ENCODE measurements at regions not wholly inside any gene's neighbourhood (a gene's known extent, or its start where the extent isn't known, plus 50 kb on each side); places are given as distances from the start of the nearest gene placed in this dataset.

- DNase-seq: no peak
Measured at GRCh38 chr10:8726779-8727084, 672.2 kb downstream of the GATA3 start.

GRCh38 chr10:8731121-8732095, 676.9 kb downstream of the GATA3 start:
- DNase-seq: no peak

GRCh38 chr10:8738987-8739386, 684.5 kb downstream of the GATA3 start:
- DNase-seq: no peak

DNA sequence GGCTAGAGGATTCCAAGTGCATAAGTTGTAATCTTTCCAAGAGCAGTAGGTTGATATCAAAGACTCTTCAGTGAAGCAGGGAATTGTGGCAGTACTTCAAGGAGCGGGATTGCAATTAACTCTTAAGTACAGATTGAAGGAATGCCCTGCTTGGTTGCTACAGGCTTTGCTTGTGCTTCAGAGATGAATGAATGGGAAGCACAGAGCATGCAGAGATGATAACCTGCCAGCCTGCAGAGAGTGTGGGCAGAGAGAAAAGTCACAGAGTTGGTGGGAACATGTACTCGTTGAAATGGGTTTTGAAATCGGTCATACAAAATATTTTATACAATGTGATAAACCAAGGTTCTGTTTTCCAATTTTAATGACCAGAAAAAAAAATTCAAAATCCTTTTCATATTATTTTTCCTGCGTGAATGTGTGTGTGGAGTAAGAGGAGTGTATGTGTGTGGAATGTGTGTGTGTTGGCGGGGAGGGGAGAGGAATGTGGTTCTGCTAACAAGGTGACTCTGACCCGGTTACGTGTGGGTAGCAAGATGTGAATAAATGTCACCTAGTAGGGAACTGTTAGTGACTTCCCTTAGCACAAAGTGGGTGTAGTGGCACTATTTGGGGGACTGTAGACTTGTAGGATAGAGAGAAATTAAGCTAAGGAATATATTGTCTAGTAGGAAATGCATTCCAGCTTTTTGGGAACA, 697.8 kb downstream of the GATA3 start:
- no peak for DNase-seq

DNA sequence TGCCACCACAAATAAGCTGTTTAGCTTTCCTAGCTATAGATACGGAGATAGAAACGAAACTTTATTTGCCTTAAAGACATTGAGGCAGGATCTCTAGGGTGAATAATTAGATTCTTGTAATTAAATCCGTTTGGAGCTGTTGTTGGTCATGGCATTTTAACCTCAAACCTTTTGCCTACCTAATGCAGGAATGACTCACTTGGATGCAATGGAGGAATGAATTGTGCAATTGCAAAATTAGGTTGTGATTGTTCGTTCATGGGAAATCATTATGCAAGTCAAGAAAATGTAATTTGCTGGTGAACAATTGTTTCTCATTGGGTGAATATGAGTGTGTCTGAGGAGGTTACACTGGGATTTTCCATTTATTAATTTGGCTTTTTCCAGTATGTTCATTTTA, 703.5 kb downstream of the GATA3 start:
- no peak for DNase-seq

DNA sequence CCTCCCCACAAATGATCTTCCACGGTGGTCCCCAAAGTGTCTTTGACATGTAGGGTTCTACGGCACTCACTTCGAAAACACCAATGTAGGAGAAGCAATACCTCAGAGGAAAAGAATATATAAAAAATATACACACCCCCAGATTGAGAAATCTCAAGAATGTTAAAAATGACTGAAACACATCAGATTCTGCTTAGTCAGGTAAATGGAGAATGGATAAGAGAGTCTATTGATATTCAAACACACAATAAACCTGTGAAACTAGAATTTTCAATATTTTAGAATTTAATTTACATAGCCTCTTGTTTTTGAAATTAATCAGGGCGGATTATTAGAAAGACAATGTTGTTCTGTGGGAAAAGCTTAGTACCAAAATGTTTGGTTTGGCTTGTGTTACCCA, 712.4 kb downstream of the GATA3 start:
- no peak for DNase-seq

GRCh38 chr10:8767591-8767990, 713.1 kb downstream of the GATA3 start:
- DNase-seq: no peak

DNA sequence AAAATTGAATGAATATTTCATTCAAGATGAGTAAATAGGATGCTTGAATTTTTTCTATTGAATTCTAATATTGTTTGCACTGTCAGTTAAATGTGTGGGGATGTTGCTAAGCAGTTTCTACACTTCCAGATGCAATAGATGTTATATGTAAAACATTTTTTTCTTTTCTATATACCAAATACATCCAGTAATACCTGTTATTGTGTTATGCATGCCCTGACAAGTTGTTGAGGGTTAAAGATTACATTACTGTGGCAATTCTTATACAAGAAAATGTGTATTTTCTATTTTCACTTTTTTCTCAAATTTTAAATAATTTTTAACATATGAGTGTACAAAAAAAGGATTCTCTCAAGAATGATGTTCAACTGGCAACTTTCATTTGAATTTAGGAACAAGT, 713.9 kb downstream of the GATA3 start:
- DNase-seq: no peak

GRCh38 chr10:8768852-8769251, 714.4 kb downstream of the GATA3 start:
- DNase-seq: no peak

DNA sequence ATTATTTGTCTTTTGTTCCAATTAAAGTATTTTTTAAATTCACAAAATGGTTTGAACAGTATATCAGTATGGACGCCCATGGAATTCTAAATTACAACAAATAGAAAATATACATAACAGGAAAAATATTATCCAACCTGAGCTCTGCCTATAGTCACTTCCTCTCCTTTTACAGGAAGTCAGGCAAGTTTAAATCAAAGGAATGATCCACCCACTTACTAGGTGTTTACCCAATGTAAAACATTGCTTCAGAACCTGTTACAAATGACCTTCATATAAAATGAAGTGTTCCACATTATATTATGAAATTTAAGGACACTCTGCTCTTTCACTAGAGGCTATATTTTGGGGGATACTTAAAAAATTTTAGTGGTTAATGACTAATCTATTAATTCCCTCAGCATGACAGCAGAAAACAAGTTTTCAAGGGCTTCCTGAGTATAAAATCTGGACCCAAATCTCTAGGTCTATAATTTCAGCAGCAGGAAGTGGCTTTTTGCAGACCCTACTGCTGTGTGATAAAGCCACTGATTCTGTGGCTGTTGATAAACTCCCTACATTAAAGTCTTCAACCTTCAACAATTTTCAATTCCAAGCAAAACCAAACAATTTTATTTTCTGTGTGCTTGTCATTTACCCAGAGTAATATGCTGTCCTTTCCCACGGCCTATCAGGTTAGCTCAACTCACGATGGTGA, 722.6 kb downstream of the GATA3 start:
- DNase-seq: no peak

- no peak for DNase-seq
Measured at GRCh38 chr10:8778713-8779112, 724.2 kb downstream of the GATA3 start.

DNA sequence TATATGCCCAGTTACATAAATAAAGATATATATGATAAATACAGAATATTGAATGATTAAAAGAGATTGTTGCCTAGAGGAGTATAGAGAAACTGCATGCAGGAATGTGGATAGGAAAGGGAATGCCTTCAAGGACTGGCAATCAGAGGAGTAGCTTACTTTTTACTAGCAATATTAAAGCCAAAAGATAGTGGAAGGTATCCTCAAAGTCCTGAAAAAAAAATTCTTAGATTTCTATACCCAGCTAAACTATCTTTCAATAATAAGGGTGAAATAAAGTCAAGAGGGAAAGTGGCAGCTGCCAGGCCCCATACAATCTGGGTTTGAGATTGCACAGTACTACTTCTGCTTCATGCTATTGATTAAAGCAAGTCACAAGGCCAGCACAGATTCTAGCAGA, 733.2 kb downstream of the GATA3 start:
- DNase-seq: no peak

DNA sequence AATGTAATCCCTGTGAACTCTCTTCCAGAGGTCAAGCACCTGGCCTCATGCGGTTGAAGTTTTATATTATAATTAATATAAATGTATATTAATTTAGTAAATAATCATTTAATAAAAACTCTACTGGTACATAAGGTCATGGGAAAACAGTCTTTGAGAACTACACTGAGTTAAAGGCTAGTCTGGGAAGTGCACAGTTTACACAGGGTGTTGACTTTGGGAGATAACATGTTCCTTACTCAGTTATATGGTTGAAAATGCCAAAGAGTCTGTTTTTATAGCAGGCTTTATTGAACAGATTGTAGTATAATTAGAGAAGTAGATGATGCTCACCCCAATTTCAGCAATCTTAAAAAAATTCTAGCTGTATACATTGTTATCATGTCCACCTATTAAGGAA, 735.9 kb downstream of the GATA3 start:
- no peak for DNase-seq

- no peak for DNase-seq
Measured at GRCh38 chr10:8794860-8795259, 740.4 kb downstream of the GATA3 start.

DNA sequence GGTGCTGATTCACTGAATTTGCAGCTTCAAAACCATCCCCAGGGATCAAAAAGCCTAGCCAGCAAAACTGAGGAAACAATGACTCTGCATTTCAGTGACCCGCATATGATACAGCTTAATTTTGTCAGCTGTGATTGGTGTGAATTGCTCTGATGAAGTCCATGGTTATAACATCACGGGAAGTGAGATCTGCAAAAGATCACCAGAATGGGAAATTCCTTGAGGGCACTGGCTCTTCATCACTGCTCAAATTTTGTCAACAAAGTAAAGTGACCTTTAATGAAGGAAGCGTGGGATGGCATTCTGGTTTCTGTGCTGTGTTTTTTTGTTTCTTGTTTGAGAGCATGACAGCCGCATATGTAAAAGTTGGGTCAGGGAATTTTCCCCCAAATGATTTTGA, 745.9 kb downstream of the GATA3 start:
- DNase-seq: no peak

DNA sequence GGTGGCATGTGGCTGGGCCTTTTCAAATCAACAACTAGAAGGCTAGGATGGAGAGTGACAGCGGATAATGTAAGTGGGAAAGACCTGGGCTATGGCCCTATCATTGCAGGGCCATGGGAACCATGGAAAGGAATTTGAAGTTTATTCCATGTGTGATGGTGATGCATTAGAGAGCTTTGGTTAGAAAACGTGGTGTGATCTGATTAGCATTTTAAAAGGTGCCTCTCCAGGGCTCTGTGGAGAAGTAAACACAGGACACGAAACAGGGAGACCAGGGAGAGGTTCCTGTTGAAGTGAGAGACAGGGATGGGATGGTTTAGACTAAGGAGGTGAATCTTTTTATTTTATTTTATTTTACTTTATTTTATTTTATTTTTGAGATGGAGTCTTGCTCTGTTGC, 749.5 kb downstream of the GATA3 start:
- DNase-seq: no peak

DNA sequence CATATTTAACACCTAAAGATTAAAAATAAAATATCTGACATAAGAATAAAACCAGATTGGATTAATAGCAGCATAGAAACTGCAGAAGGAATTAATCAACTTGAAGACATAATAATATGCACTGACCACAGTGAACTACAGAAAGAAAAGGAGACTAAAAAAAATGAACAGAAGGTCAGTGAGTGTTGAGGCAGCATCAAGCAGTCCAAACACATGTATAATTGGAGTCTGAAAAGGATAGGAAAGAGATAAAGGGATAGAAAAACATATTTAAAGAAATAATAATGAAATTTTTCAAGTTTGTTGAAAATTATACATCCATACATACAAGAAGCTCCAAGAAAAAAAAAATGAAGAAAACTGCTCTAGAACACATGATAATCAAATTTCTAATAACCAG, 756.2 kb downstream of the GATA3 start:
- DNase-seq: no peak

- no peak for DNase-seq
Measured at GRCh38 chr10:8811201-8811600, 756.7 kb downstream of the GATA3 start.

- no peak for DNase-seq
Measured at GRCh38 chr10:8815969-8816368, 761.5 kb downstream of the GATA3 start.

DNA sequence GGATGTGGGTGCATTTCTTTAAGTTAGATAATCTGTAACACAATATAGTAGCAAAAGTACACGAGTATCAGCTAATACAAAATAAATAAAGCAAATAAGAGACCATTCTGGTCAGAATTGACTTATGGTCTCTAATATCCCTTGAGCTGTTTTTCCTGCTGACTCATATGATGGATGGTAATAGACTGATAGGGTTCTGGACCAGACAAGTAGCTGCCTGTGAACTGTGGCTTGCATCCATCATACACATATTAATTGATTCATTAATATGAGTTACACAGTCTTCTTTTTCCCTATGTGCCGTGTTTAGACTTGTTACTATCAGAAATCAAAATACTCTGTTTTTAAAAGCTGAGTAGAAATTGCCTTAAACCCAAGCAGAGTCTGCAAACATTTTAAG, 762.8 kb downstream of the GATA3 start:
- DNase-seq: no peak

- DNase-seq: no peak
Measured at GRCh38 chr10:8825611-8826010, 771.1 kb downstream of the GATA3 start.

GRCh38 chr10:8829592-8829991, 775.1 kb downstream of the GATA3 start:
- DNase-seq: no peak

- DNase-seq: no peak
Measured at GRCh38 chr10:8830048-8830447, 775.6 kb downstream of the GATA3 start.

- no peak for DNase-seq
Measured at GRCh38 chr10:8830876-8831275, 776.4 kb downstream of the GATA3 start.

Measured in left hindlimb (tissue), 1 donor.